Keratinocyte (primary cell): ENCODE measurements at regions not wholly inside any gene's neighbourhood (a gene's known extent, or its start where the extent isn't known, plus 50 kb on each side); places are given as distances from the start of the nearest gene placed in this dataset.

Source experiments
- CTCF ChIP-seq, 3 experiments: IDR thresholded peaks in 1 of 3; conservative IDR thresholded peaks in 1 of 3; optimal IDR thresholded peaks in 1 of 3; 2 replicates in 2 of 3; 3 replicates in 1 of 3; pipeline versions ENCODE3 to v1.5.1; 2011; ENCODE audit warnings: low read length in 3 of 3, mild to moderate bottlenecking in 3 of 3, moderate library complexity in 2 of 3, control low read depth in 1 of 3, inconsistent platforms in 1 of 3; ENCODE audit not compliant: insufficient read depth in 2 of 3; ENCODE audit errors: extremely low read depth in 1 of 3
- EZH2 ChIP-seq: IDR thresholded peaks from one replicate; pipeline ENCODE4 v1.6.1; 2012; ENCODE audit warnings: inconsistent platforms, mild to moderate bottlenecking, low read length, moderate library complexity

- TF ChIP-seq CTCF (optimal IDR thresholded peaks at IDR 0.05 in 1 of 3, IDR thresholded peaks at IDR 0.05 in 1 of 3, conservative IDR thresholded peaks at IDR 0.05 in 1 of 3; ENCODE audit: extremely low read depth in 1 of 3, insufficient read depth in 2 of 3, low read length in 3 of 3) (no peak), EZH2 (no peak)
Measured at GRCh38 chr22:49483946-49484345, 343.7 kb downstream of the BRD1 start.
